Neural cell (in vitro differentiated cells): ENCODE measurements at regions not wholly inside any gene's neighbourhood (a gene's known extent, or its start where the extent isn't known, plus 50 kb on each side); places are given as distances from the start of the nearest gene placed in this dataset.

Source experiments
- H2AFZ ChIP-seq: fragments of 200-600, 300-800 bp; sonication (generic), shearing (Covaris generic); 2 replicates; pipeline ENCODE4 v1.6.0; 2014; ENCODE audit warnings: low read depth, mild to moderate bottlenecking, antibody characterized with exemption, low read length, moderate library complexity
- H3F3A ChIP-seq: fragments of 200-600 bp; shearing (Covaris generic); 2 replicates; pipeline ENCODE4 v1.6.1; 2016; ENCODE audit warnings: mild to moderate bottlenecking, moderate library complexity, mixed read lengths, antibody characterized with exemption, low read length; ENCODE audit not compliant: insufficient read depth, poor library complexity, severe bottlenecking
- H3K27ac ChIP-seq: fragments of 200-600, 300-800 bp; sonication (generic), shearing (Covaris generic); 2 replicates; pipeline ENCODE4 v1.5.1; 2014; ENCODE audit warnings: mild to moderate bottlenecking, low read length, moderate library complexity
- H3K27me3 ChIP-seq: fragments of 300-800, 200-600 bp; sonication (generic), shearing (Covaris generic); 2 replicates; pipeline ENCODE4 v1.6.0; 2014; ENCODE audit warnings: mild to moderate bottlenecking, low read depth, low read length, moderate library complexity; ENCODE audit not compliant: insufficient read depth
- H3K36me3 ChIP-seq: fragments of 300-800, 200-600 bp; sonication (generic), shearing (Covaris generic); 2 replicates; pipeline ENCODE4 v1.5.1; 2014; ENCODE audit warnings: mild to moderate bottlenecking, antibody characterized with exemption, low read length, moderate library complexity; ENCODE audit not compliant: insufficient read depth
- H3K4me2 ChIP-seq: fragments of 300-800, 200-600 bp; sonication (generic), shearing (Covaris generic); 2 replicates; pipeline ENCODE4 v1.6.0; 2014; ENCODE audit warnings: mild to moderate bottlenecking, low read length
- H3K4me3 ChIP-seq: fragments of 300-800, 200-600 bp; sonication (generic), shearing (Covaris generic); 2 replicates; pipeline ENCODE4 v1.5.1; 2014; ENCODE audit warnings: mild to moderate bottlenecking, low read length, moderate library complexity
- H3K79me2 ChIP-seq: fragments of 200-600 bp; shearing (Covaris generic); replicated peaks from 2 replicates; pipeline ENCODE4 v1.6.0; 2014; ENCODE audit warnings: mild to moderate bottlenecking, low read length, moderate library complexity; ENCODE audit not compliant: insufficient read depth
- H3K9ac ChIP-seq: fragments of 300-800, 200-600 bp; sonication (generic), shearing (Covaris generic); 2 replicates; pipeline ENCODE4 v1.6.1; 2016; ENCODE audit warnings: mild to moderate bottlenecking, low read length, mixed read lengths
- H3K9me2 ChIP-seq: fragments of 200-600 bp; shearing (Covaris generic); 2 replicates; pipeline ENCODE4 v1.6.1; 2016; ENCODE audit warnings: mild to moderate bottlenecking, low read length, mixed read lengths; ENCODE audit not compliant: insufficient read depth
- H3K9me3 ChIP-seq: fragments of 200-600, 300-800 bp; sonication (generic), shearing (Covaris generic); 2 replicates; pipeline ENCODE4 v1.6.1; 2016; ENCODE audit warnings: mild to moderate bottlenecking, mixed run types, low read length, moderate library complexity, mixed read lengths
- H4K20me1 ChIP-seq: fragments of 200-600 bp; shearing (Covaris generic); 2 replicates; pipeline ENCODE4 v1.6.1; 2016; ENCODE audit warnings: mild to moderate bottlenecking, mixed run types; ENCODE audit not compliant: insufficient read depth
- CTCF ChIP-seq: fragments of 450-650 bp; IDR thresholded peaks from 2 replicates; pipeline ENCODE4 v1.5.1; 2014; ENCODE audit warnings: antibody characterized with exemption, mild to moderate bottlenecking, moderate library complexity; ENCODE audit not compliant: poor library complexity, severe bottlenecking
- EP300 ChIP-seq: fragments of 450-650 bp; conservative IDR thresholded peaks from 2 replicates; pipeline ENCODE4 v1.6.1; 2014; ENCODE audit warnings: antibody characterized with exemption, mild to moderate bottlenecking, moderate library complexity; ENCODE audit not compliant: poor library complexity, severe bottlenecking
- EZH2 ChIP-seq: fragments of 200-600, 300-800 bp; shearing (Covaris generic), sonication (generic); IDR thresholded peaks from 2 replicates; pipeline ENCODE4 v1.6.1; 2014; ENCODE audit warnings: antibody characterized with exemption, low read length, borderline replicate concordance, mild to moderate bottlenecking; ENCODE audit not compliant: insufficient read depth, poor library complexity, severe bottlenecking
- MXI1 ChIP-seq: fragments of 450-650 bp; conservative IDR thresholded peaks from 2 replicates; pipeline ENCODE4 v1.6.1; 2014; ENCODE audit warnings: antibody characterized with exemption, mild to moderate bottlenecking; ENCODE audit not compliant: poor library complexity, severe bottlenecking
- POLR2AphosphoS5 ChIP-seq: IDR thresholded peaks from 2 replicates; pipeline ENCODE4 v1.6.1; 2012
- RAD21 ChIP-seq: fragments of 450-650 bp; conservative IDR thresholded peaks from 2 replicates; pipeline ENCODE4 v1.6.1; 2014; ENCODE audit warnings: antibody characterized with exemption, mild to moderate bottlenecking, moderate library complexity
- REST ChIP-seq: IDR thresholded peaks from 2 replicates; pipeline ENCODE4 v1.6.1; 2012; ENCODE audit warnings: borderline replicate concordance
- SMC3 ChIP-seq: fragments of 450-650 bp; conservative IDR thresholded peaks from 2 replicates; pipeline ENCODE4 v1.6.1; 2014; ENCODE audit warnings: antibody characterized with exemption, mild to moderate bottlenecking, moderate library complexity; ENCODE audit not compliant: poor library complexity
- TAF1 ChIP-seq: IDR thresholded peaks from 2 replicates; pipeline ENCODE4 v1.6.1; 2012; ENCODE audit warnings: low read depth

DNA sequence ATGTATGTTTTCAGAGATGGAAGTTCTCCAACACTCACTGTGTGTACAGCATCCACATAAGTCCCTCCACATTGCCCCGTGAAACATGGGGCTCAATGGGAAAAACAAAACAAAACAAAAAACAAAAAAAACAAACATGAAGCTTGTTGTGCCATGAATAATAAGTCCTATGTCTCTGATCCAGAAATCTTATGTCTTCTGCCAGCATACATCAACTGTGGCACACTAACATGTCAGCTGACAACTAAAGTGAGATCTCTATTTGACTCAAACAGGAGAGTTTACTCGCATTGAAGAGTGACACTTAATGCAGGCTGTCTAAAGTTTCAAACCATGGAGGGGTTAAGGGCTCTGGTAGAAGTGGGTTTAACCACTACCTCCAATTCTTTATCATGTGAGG is 180.2 kb upstream of the ROBO1 start:
- Histone ChIP-seq H2AFZ (no peak overlapping the region), H3F3A (no peaks in the 10 kb centered on the region), H3K79me2 (no peaks in the 10 kb centered on the region), H3K27me3 (no peaks in the 10 kb centered on the region), H3K9me2 (no peaks in the 10 kb centered on the region), H3K4me3 (no peak overlapping the region), H3K9me3 (no peaks in the 10 kb centered on the region), H3K4me2 (no peak overlapping the region), H3K27ac (no peak overlapping the region), H3K36me3 (no peaks in the 10 kb centered on the region), H4K20me1 (no peaks in the 10 kb centered on the region), H3K9ac (no peak overlapping the region)
- TF ChIP-seq RAD21 (no peak), EP300 (peak; percentile 55)

GRCh38 chr3:79947469-79947868 is 179.7 kb upstream of the ROBO1 start:
- TF ChIP-seq CTCF: no peak
- TF ChIP-seq MXI1: no peak
- TF ChIP-seq EZH2: no peak
- no peak for TF ChIP-seq TAF1
- no peak for TF ChIP-seq EP300
- no peak for TF ChIP-seq REST
- TF ChIP-seq POLR2AphosphoS5: no peak
- no peak for TF ChIP-seq RAD21
- TF ChIP-seq SMC3: no peak
- H2AFZ ChIP-seq: no peak overlapping the region

GRCh38 chr3:79937567-79937966 is 169.8 kb upstream of the ROBO1 start:
- H3K79me2 ChIP-seq: no peaks in the 10 kb centered on the region
- H3K9me2 ChIP-seq: no peaks in the 10 kb centered on the region
- H2AFZ ChIP-seq: no peak overlapping the region
- H3K27me3 ChIP-seq: no peaks in the 10 kb centered on the region
- H3F3A ChIP-seq: no peaks in the 10 kb centered on the region
- no peaks in the 10 kb centered on the region for H3K9me3 ChIP-seq
- H3K9ac ChIP-seq: no peak overlapping the region
- H3K36me3 ChIP-seq: no peaks in the 10 kb centered on the region
- TF ChIP-seq MXI1: no peak
- TF ChIP-seq CTCF: no peak
- no peak for TF ChIP-seq EP300
- no peak for TF ChIP-seq TAF1
- TF ChIP-seq REST: no peak
- TF ChIP-seq EZH2: no peak
- TF ChIP-seq POLR2AphosphoS5: no peak
- no peak for TF ChIP-seq RAD21
- TF ChIP-seq SMC3: no peak
- no peak overlapping the region for H3K27ac ChIP-seq
- H3K4me2 ChIP-seq: no peak overlapping the region
- no peaks in the 10 kb centered on the region for H4K20me1 ChIP-seq
- no peak overlapping the region for H3K4me3 ChIP-seq

More at GRCh38 chr3:79947469-79947868, 179.7 kb upstream of the ROBO1 start:
- no peaks in the 10 kb centered on the region for H3K79me2 ChIP-seq
- H3K9me2 ChIP-seq: no peaks in the 10 kb centered on the region
- no peaks in the 10 kb centered on the region for H4K20me1 ChIP-seq
- no peaks in the 10 kb centered on the region for H3F3A ChIP-seq
- no peaks in the 10 kb centered on the region for H3K27me3 ChIP-seq
- no peak overlapping the region for H3K4me2 ChIP-seq
- no peaks in the 10 kb centered on the region for H3K9me3 ChIP-seq
- H3K4me3 ChIP-seq: no peak overlapping the region
- no peak overlapping the region for H3K9ac ChIP-seq
- no peaks in the 10 kb centered on the region for H3K36me3 ChIP-seq
- H3K27ac ChIP-seq: no peak overlapping the region
